HG03066 (cell line): ENCODE measurements at regions not wholly inside any gene's neighbourhood (a gene's known extent, or its start where the extent isn't known, plus 50 kb on each side); places are given as distances from the start of the nearest gene placed in this dataset.
A peak's percentile ranks its signal among the peaks of the same experiment; 100 is the strongest.
"Not testable (repeated sequence)": the region's sequence is repeated elsewhere in the genome, so short reads cannot be mapped to it uniquely, and the experiment has no call there.

ENCODE experiments used
- ATAC-seq: cut with Tn5 transposase; IDR thresholded peaks from one replicate; pipeline ENCODE4 v1.9.1; 2021; ENCODE audit warnings: low read depth; ENCODE audit not compliant: unreplicated experiment

DNA sequence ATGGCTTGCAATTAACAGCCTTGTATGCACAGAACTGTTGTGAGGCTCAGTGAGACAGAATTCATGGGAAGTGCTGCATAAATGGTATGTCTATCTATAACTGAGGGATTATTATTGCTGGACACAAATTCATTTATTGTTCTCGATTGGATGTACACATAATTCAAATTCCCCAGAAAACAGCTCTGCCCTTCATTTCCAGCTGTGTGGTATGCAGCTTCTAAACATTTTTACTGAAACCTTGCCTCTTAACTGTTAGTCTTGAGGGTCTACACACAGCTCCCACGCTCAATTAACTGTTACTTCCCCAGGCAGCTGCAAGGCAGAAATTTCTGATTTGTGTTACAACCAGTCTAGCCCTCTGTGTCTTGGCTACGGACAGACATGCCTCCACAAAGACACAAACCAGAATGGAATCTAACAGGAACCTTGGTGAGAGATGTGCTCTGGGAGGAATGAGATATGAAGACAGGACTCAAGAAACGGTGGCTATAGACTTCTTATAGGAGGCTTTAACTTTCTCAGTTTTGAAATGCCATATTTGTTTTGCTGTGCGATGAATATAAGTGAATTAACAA is 139.7 kb upstream of the TBL1XR1 start:
- ATAC-seq: no peak

DNA sequence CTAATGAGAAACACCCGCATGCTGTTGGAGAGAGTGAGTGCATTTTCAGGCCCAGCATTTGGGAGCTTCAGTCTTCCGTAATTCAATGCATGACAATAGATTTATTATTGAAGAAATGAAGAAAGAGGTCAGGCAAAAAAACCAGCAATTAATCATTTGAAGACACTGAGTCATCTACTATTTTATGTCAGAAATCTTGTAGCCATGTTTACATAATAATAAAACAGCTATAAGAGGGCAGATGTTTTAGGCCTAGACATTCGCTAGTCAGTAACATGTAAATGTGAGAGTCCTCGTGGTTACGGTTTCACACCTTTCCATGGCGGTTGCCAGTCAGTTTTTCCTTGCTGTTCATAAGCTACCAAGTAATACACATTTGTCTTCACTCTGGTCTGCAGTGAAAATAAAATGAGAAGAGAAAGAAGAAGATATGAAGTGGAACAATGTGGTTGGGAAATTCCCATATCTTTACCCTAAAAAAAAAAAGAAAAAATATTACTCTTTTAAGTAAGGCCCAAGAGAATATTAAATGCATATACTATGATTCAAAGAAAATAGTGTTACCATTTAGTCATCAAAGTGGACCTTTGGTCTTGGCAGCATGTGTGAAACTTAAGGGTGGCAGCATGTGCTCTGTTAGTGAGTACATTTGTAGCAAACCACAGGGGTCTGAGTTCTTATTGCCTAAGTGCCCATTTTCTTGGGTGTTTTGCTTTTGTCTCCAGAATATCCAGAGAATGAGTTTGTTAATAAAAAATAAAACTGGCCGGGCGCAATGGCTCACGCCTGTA is 140.5 kb upstream of the TBL1XR1 start:
- peak; percentile 88 for ATAC-seq

DNA sequence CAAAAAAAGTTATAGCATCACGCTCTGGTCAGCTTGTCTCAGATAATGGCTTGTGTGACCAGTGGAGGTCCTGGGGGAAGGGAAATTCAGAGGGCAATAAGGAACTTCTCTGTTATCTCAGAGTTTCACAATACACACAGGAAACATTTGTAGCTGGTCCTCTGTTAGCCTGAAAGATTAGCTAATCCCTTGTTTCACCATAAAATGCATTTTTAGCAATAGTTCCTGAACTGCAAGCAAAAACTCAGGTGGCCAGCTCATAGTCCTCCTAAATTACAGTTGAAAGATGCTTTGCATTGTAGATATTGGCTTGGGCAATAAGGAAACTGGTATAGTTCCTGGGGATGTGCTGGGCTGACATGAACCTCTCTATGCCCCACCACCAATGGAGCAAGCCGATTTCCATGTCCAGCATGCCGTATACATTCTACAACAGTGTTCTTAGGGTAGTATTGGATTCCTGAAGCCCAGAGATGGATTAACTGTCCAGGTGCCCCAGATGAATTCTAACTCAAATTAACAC is 141.5 kb upstream of the TBL1XR1 start:
- ATAC-seq: peak; percentile 46

DNA sequence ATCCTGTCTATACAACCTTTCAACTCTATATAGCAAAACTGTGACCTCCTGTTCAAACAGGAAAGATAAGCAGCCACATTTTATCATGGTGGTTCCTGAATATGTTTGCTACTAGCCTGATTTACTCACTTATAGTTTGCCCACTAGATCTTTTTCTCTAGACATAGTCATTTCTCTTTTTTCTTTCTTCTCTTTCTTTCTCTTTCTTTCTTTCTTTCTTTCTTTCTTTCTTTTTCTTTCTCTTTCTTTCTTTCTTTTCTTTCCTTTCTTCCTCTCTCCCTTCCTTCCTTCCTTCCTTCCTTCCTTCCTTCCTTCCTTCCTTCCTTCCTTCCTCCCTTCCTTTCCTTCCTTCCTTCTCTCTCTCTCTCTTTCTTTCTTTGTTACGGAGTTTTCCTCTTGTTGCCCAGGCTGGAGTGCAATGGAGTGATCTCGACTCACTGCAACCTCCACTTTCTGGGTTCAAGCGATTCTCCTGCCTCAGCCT is 142.0 kb upstream of the TBL1XR1 start:
- peak; percentile 3 for ATAC-seq

DNA sequence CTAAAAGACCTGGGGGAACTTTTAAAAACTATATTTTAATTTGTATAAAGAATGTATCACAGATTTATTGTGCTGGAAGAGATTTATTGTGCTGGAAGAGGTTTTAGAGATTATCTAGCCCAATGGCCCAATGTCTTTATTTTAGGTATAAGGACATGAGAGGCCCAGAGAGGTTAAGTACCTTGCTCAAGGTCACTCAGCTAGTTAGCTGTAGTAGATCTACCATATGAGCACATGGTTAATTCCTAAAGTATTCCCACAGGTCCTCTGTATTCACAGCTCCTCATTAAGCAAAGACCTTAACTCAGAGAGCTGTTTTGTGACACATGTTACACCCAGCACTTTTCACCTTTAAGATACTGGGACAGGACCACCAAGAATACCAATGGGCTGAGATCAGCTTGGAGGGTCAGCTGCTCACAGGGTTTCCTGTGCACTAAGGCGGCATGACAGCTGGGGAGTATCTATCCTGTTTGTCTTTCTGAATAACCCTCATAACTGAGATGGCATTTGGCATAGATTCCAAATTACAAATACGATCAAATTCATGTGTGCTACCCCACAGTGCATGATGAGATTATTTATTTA is 143.1 kb upstream of the TBL1XR1 start:
- ATAC-seq: no peak

DNA sequence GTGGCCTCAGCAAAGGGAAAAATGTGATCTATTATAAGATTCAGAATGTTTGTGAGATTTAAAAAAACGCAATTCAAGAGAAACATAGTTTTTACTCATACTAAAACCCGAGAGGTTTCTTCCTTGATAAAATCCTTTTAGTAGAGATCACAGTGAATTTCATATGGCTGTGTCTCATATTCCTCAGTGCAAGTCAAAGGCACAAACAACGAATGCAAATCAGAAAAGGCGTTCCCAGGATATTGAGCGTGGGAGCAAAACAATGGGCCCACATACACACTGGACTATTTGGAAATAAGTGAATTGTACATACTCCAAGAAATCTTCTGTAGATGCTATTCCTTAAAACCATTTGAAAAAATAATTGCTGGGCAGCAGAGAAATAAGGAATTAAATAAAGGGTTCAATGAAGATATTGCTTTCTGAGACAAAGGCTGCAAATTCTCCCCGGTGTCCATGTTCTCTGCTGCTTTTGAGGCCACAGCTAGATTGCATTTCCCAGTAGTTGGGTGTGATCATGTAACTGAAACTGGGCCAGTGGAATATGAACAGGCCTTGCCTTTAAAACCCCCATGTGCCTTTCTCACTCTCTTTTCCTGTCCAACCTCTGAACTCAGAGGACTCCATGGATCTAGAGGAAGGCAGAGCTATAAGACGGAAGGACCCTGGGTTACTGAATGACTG is 144.6 kb upstream of the TBL1XR1 start:
- no peak for ATAC-seq

DNA sequence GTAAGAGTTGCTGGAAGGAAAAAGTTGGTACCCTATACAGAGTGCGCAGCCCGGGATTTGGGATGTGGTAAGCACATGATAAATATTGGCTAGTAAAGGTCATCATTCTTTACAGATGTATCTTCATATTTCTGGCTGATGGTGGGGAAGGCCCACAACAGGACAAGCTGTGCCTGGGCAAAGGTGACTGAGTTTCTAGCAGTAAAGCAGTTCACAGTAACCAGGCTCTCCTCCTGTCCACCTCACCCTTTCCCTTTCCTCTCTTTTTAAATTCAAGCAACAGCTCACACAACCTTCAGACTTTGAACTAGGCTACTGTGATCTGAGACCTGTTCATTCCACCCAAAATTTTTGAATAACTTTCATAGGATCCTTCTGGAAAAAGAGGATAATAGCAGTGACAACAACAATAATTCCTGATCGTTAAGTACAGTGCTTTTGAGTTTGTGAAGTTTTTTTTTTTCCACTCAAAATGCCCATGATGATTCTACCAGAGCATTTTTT is 145.9 kb upstream of the TBL1XR1 start:
- ATAC-seq: no peak

DNA sequence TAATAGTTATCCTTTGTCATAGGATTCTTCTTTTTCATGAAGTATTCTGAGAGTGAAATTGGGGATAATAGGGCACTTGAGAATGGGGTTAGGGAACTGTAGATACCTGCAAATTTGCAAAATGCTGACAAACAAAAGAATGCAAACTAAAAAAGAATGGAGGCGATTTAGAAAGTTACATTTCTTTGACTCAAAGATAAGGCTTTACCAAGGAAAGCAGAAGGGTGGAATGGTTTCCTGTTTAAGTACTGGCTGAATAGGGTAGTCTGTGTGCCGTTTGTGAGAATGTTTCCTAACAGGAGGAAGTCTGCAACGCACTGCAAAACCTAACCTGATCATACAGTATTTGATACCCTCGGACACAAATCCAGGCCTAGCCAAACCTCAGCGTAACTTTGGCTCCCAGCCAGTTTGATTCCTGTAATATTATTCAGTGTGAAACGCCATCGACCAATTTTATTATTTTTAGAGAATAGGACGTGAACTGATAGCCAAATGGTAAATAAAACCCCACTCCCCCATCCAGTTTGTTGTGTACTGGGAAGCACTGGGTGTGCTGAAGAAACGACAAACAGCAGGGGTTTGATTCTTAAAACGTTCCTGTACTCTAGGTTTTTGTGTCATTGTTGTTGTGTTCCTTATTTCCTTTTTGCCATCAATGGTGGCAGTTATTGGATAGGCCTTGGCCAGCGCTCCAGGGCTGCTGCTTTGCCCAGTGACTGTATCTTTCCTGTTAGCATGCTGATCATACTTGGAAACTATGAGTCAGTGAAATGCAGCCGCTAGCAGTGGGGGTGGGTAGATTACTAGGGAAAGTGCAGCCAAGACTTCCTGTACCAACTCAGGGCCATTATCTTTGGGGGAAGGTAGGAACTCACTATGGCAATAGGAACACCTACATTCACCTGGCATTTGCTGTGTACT is 148.0 kb upstream of the TBL1XR1 start:
- peak; percentile 83 for ATAC-seq

DNA sequence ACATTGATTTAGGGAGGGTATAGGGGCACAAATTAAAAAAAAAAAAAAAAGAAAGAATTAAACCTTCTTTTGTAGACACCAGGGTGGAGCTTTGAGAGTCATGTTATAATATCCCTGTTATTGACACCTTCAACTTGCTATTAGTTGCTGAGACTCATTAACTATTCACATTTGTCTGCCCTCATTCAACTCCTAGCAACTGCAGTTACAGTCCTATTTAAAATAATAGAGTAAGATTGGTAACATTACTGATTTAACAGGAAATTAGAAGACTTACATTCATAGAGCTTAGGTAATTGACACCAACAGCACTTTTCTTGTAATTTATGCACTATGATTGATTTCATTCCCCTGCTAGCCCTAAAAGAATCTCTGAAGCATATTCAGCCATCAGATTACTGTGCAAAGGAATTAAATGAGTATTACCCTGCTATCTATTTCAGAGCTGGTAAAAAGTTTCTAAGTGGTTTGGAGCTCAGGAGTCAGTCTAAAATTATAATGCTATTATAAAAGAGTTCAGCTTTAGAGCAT is 148.8 kb upstream of the TBL1XR1 start:
- ATAC-seq: no peak

DNA sequence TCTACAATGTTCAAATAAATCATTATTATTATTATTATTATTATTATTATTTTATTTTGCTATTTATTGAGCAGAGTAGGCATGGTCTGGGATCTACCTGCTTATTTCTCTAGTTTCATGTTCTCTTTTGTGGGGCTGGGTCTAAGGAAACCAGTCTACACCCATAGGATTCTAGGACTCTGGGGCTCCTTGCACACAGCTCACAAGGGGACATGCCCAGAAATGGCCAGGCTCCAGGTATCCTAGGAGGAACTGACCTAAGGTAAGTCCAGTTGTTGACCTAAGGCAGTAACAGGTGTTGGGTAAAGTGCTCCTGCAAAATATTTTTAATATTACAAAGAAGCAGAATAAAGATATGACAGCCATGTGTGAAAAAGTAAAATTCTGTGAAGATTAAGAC is 149.6 kb upstream of the TBL1XR1 start:
- ATAC-seq: no peak

DNA sequence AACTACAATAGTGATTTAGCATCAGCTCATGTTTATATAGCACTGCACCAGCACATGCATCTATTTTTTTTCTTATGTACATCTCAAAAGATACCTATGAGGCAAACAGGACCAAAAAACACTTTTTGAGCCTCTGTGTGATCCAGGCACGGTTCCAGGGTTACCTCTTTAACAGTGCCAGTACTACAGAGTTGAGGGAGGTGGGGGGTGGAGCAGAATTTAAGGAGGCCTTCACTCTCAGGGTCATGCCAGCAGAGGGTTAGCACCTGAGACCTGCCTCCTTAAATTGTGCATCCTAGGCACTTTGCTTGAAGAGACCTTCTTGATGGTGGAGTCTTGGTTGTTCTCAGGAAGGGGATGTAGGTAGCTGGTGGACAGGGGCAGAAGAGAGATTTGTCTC is 150.3 kb upstream of the TBL1XR1 start:
- ATAC-seq: no peak

DNA sequence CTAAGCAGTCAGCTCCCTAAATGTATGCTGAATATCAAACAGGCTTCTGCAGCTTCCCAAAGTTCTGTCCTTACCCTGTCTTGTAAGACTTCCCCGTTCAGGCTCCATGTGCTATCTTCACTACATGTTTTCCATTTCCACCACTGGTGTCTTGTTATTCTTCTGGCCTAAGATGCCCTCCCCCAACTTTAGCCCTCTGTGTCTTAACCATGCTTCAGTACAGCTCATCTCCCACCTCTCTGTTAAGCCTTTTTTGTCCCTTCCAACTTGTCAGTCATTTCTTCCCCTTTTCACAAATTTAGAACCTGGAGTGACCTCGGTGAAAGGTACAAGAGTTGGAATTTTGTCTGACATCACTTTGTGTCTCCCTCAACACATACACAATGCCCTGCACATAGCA is 151.7 kb upstream of the TBL1XR1 start:
- no peak for ATAC-seq

DNA sequence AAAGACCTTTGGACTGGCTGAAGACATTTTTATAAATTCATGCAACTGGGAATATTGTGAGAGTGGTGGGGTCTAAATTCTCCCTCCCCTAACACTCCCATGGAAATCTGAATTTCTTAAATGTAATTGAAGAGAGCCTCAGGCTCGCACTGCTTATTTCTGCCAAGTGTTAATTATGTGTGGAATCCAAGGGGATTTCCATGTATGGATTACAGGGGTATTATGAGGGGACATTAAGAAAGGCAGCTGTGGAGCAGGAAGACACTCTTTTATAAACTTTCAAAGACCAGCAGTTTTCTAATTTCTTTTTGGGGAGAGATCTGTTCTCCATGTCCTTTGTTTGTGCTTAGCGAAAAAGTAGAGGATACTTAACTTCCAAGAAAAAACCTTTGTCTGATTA is 152.1 kb upstream of the TBL1XR1 start:
- ATAC-seq: no peak

DNA sequence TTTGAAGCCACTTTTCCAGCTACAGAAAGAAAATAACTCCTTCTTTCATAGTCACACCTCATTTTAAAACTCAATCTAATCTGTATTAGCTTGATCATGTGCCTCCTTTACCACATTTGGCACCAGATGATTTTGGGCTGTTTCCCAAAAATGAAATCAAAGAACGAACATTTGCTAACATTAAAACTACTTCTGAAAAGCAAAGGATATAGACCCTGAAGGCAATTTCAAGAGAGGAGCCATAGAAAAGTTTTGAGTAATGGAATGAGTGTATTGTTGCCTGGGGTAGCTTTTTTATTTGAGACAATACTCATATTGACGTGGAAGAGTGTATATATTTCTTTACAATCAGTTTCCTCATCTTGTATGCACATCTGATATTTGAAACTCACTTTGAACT is 152.8 kb upstream of the TBL1XR1 start:
- no peak for ATAC-seq

DNA sequence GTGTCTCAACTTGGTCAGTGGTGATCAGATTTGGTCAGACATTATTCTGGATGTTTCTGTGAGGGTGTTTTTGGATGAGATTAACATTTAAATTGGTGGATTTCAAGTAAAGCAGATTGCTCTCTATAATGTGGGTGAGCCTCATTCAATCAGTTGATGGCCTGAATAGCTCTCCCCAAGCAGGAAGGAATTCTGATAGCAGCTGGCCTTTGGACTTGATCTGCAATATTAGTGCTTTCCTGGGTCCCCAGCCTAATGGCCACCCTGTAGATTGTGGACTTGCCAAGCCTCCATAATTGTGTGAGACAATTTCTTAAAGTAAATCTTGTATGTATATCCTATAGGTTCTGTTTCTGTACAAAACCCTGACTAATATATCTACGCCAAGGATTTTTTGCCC is 153.9 kb upstream of the TBL1XR1 start:
- no peak for ATAC-seq

DNA sequence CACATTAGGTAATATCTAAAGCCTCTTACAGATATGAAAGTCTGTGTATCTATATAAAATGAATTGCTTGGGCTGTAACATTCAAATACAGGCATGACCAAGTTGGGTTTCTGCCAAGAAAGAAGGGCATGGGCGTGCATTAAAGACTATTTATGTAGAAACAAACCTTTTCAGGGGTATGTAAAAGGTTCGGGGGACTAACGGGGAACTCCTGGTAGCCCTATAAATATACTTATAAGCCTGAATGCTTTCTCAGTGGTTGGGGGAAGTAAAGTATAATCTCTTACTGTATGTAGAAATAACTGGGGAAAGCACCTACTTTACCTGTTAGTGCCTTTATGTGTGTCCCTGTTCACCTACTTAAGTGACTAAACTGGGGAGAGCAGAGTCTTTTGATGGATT is 154.5 kb upstream of the TBL1XR1 start:
- ATAC-seq: peak; percentile 96

DNA sequence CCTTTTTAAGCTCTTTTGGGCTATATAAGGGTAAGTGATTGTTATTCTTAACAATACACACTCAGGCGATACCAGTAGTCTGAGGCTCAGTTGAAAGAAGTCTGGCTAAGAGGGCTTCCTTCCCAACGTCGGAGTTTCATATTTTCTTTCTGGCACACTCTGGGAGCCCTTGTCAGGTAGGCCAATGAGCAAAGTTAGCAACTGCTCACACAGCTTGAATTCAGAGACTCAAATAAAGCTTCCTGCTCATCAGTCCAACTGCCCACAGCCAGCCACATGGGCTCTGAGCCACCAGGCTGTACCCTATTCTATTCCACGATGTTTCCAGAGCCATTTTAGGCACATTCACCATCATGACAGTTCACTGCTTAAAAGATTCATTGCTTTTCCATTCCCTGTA is 155.1 kb upstream of the TBL1XR1 start:
- no peak for ATAC-seq

DNA sequence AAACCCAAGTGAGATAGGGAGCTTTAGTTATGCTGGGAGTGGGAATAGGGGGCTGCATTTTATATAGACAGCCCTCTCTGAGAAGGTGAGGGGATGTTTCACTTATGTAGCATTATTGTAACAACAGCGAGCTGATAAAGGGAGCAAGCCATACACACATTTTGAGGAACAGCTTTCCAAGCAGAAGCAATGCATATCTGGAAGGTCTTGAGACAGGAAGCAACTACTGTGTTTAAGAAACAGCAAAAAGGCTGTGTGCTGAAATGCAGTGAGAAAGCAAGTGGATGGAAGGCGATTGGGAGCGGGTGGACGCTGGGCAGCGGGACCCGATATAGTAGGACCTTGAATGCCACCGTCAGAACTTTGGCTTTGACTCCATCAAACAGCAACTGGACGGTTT is 155.9 kb upstream of the TBL1XR1 start:
- no peak for ATAC-seq

DNA sequence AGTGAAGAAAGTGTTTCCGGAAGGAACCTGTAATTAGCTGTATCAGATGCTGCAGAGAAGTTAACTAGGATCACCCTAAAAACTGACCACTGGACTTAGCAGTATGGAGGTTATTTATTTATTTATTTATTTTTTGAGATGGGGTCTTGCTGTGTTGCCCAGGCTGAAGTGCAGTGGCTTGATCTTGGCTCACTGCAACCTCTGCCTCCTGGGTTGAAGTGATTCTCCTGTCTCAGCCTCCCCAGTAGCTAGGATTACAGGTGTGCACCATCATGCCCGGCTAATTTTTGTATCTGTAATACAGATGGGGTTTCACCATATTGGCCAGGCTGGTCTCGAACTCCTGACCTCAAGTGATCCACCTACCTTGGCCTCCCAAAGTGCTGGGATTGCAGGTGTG is 156.6 kb upstream of the TBL1XR1 start:
- not testable (repeated sequence) for ATAC-seq

DNA sequence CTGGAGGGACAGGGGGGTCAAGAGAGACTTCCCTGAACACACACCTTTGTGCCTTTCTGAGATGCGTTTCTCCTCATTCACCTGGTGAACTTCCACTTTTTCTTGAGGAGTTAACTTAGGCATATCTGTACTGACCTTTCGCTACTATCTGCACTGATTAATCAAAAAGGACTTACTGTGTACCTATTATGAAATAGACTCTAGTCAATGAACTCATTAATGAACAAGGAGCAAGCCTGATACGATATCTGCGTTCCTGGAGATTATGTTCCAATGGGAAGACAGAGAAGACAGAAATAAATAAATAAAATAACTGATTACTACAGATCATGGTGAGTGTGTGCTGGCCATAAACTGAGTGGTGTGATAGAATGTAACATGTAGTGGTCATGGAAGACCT is 157.2 kb upstream of the TBL1XR1 start:
- no peak for ATAC-seq
